Nephron (organoid): ENCODE measurements at regions not wholly inside any gene's neighbourhood (a gene's known extent, or its start where the extent isn't known, plus 50 kb on each side); places are given as distances from the start of the nearest gene placed in this dataset.

Experiments used
- H3K27ac Mint-ChIP-seq, 3 experiments: 2 replicates each; pipeline ENCODE4 v1.8.0; 2020; ENCODE audit warnings: mixed read lengths in 3 of 3, mild to moderate bottlenecking in 2 of 3, moderate library complexity in 1 of 3
- H3K27me3 Mint-ChIP-seq: 2 replicates; pipeline ENCODE4 v1.8.0; 2021; ENCODE audit warnings: low read depth, mild to moderate bottlenecking, moderate library complexity, mixed read lengths
- H3K36me3 Mint-ChIP-seq: 2 replicates; pipeline ENCODE4 v1.8.0; 2020; ENCODE audit warnings: low read depth, mixed read lengths
- H3K4me1 Mint-ChIP-seq: 2 replicates; pipeline ENCODE4 v1.8.0; 2020; ENCODE audit warnings: mixed read lengths
- H3K4me3 Mint-ChIP-seq, 3 experiments: 2 replicates each; pipeline ENCODE4 v1.8.0; 2020; ENCODE audit warnings: mild to moderate bottlenecking in 3 of 3, mixed read lengths in 3 of 3, moderate library complexity in 2 of 3
- H3K9me3 Mint-ChIP-seq: 2 replicates; pipeline ENCODE4 v1.8.0; 2020; ENCODE audit warnings: mixed read lengths
- TF ChIP-seq, protein P1 (sequence below), 3 experiments: fragments of 200-600 bp; sonication (generic); IDR thresholded peaks; one replicate each; pipeline ENCODE4 v1.5.0; 2021; ENCODE audit warnings: antibody characterized with exemption in 3 of 3; ENCODE audit not compliant: unreplicated experiment in 3 of 3

DNA sequence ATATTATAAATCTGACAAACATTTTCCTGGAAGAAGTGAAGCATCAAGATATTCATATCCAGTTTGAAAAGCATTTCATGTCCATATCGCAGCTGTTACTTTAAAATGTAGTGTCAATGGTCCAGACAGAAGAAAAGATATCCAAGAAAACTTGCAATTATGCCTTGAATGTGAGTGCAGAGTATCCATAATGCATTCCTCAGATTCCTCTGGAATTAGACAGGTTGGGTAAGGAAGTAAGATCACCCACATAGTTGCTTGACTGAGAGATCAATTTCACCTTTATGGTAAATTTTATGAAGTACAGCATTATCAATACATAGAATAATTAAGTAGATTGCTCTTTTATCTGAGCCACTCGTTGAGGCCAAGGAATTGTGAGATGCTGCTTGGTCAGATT, 327.0 kb upstream of the SLITRK5 start:
- Mint-ChIP-seq H3K9me3 (peaks cover 2% of the 10 kb centered on the region), H3K36me3 (no peaks in the 10 kb centered on the region), H3K4me3 (no peak overlapping the region), H3K27me3 (no peaks in the 10 kb centered on the region), H3K27ac (no peak overlapping the region), H3K4me1 (no peaks in the 10 kb centered on the region)
- TF ChIP-seq, protein P1, sequence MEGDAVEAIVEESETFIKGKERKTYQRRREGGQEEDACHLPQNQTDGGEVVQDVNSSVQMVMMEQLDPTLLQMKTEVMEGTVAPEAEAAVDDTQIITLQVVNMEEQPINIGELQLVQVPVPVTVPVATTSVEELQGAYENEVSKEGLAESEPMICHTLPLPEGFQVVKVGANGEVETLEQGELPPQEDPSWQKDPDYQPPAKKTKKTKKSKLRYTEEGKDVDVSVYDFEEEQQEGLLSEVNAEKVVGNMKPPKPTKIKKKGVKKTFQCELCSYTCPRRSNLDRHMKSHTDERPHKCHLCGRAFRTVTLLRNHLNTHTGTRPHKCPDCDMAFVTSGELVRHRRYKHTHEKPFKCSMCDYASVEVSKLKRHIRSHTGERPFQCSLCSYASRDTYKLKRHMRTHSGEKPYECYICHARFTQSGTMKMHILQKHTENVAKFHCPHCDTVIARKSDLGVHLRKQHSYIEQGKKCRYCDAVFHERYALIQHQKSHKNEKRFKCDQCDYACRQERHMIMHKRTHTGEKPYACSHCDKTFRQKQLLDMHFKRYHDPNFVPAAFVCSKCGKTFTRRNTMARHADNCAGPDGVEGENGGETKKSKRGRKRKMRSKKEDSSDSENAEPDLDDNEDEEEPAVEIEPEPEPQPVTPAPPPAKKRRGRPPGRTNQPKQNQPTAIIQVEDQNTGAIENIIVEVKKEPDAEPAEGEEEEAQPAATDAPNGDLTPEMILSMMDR (IDR thresholded peaks at IDR 0.05; ENCODE audit: unreplicated experiment in 3 of 3): no peak

DNA sequence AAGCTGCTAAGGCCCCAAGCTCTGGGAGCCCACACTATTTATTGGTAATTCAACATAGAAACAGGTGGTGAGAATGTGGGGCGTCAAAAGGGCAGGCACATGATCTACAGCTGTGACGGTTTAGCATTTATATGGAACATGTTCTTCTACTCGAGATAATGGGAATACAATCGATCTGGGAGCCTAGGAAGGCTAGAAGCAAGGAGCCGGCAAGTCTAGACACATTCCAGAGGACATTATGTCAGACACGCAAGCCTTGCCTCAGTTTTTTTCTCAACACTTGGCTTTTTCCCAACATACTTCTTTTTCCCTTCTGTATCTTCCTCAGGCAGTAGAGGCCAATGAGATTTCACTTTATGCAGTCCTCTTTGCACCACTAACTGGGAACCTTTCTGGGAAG, 315.7 kb upstream of the SLITRK5 start:
- Mint-ChIP-seq H3K27me3 (no peaks in the 10 kb centered on the region), H3K9me3 (peaks cover 6% of the 10 kb centered on the region), H3K4me3 (no peak overlapping the region), H3K27ac (no peak overlapping the region), H3K36me3 (no peaks in the 10 kb centered on the region), H3K4me1 (no peaks in the 10 kb centered on the region)
- TF ChIP-seq, protein P1 (IDR thresholded peaks at IDR 0.05; ENCODE audit: unreplicated experiment in 3 of 3): no peak

- Mint-ChIP-seq H3K27me3 (no peaks in the 10 kb centered on the region), H3K9me3 (peaks cover 6% of the 10 kb centered on the region), H3K4me3 (no peak overlapping the region), H3K27ac (no peak overlapping the region), H3K4me1 (no peaks in the 10 kb centered on the region), H3K36me3 (no peaks in the 10 kb centered on the region)
- TF ChIP-seq, protein P1 (IDR thresholded peaks at IDR 0.05; ENCODE audit: unreplicated experiment in 3 of 3): no peak
These were observed 314.9 kb upstream of the SLITRK5 start for GRCh38 chr13:87356314-87356713.

DNA sequence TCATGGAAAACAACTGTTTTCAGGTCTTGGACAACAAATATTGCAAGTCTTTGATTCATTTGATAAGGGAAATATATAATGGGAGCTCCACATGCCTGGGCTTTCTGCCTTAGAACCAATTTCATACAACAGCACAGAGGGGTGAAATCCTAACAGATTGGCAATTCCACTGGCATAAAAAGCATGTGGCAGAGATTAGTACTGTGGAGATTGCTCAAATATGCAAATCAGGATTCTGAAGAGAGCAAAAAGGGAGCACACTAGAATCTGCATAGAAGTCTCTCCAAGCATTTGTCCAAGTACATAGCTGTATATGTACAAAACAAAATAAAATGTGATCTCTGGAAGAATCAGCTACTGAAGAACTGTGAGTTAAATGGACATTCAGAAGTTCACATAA, 312.9 kb upstream of the SLITRK5 start:
- Mint-ChIP-seq H3K4me3 (no peak overlapping the region), H3K27me3 (no peaks in the 10 kb centered on the region), H3K9me3 (peaks cover 6% of the 10 kb centered on the region), H3K36me3 (no peaks in the 10 kb centered on the region), H3K27ac (no peak overlapping the region), H3K4me1 (no peaks in the 10 kb centered on the region)
- TF ChIP-seq, protein P1 (IDR thresholded peaks at IDR 0.05; ENCODE audit: unreplicated experiment in 3 of 3): no peak

GRCh38 chr13:87361216-87361615, 310.0 kb upstream of the SLITRK5 start:
- H3K27ac Mint-ChIP-seq: no peak overlapping the region
- no peaks in the 10 kb centered on the region for H3K27me3 Mint-ChIP-seq
- TF ChIP-seq, protein P1 (IDR thresholded peaks at IDR 0.05; ENCODE audit: unreplicated experiment in 3 of 3): no peak
- no peaks in the 10 kb centered on the region for H3K36me3 Mint-ChIP-seq
- no peaks in the 10 kb centered on the region for H3K4me1 Mint-ChIP-seq
- H3K9me3 Mint-ChIP-seq: no peaks in the 10 kb centered on the region
- H3K4me3 Mint-ChIP-seq: no peak overlapping the region

- Mint-ChIP-seq H3K36me3 (no peaks in the 10 kb centered on the region), H3K27ac (no peak overlapping the region), H3K4me3 (no peak overlapping the region)
These were observed 302.5 kb upstream of the SLITRK5 start for GRCh38 chr13:87368639-87369038.

More at GRCh38 chr13:87368639-87369038, 302.5 kb upstream of the SLITRK5 start:
- Mint-ChIP-seq H3K4me1 (no peaks in the 10 kb centered on the region), H3K9me3 (peaks cover 8% of the 10 kb centered on the region), H3K27me3 (no peaks in the 10 kb centered on the region)
- TF ChIP-seq, protein P1 (IDR thresholded peaks at IDR 0.05; ENCODE audit: unreplicated experiment in 3 of 3): no peak
